Astrocyte (in vitro differentiated cells and primary cell): ENCODE measurements at regions not wholly inside any gene's neighbourhood (a gene's known extent, or its start where the extent isn't known, plus 50 kb on each side); places are given as distances from the start of the nearest gene placed in this dataset.

Experiments
- DNase-seq: peaks from one replicate; pipeline ENCODE4 v3.0.0-alpha.2; 2010; ENCODE audit warnings: low read depth
- FAIRE-seq: peaks from 2 replicates; lab custom pipeline; 2011; peaks lifted over from hg19 to GRCh38; lab: Jason Lieb, UNC
- H2AFZ ChIP-seq: 2 replicates; pipeline ENCODE4 v1.6.0; 2012; ENCODE audit warnings: low read depth, low read length, inconsistent platforms
- H3K27ac ChIP-seq: 2 replicates; pipeline ENCODE4 v1.5.1; 2011; ENCODE audit warnings: low read depth, low read length, inconsistent platforms
- H3K27me3 ChIP-seq: 2 replicates; pipeline ENCODE4 v1.6.0; 2011; ENCODE audit warnings: low read length, inconsistent platforms; ENCODE audit not compliant: insufficient read depth
- H3K36me3 ChIP-seq: 2 replicates; pipeline ENCODE4 v1.5.1; 2011; ENCODE audit warnings: low read length, inconsistent platforms; ENCODE audit not compliant: insufficient read depth
- H3K4me1 ChIP-seq: 2 replicates; pipeline ENCODE4 v1.5.1; 2011; ENCODE audit warnings: low read length, inconsistent platforms; ENCODE audit not compliant: insufficient read depth
- H3K4me2 ChIP-seq: 2 replicates; pipeline ENCODE4 v1.6.0; 2012; ENCODE audit warnings: low read length, inconsistent platforms
- H3K4me3 ChIP-seq: 2 replicates; pipeline ENCODE4 v1.5.1; 2011; ENCODE audit warnings: low read depth, mild to moderate bottlenecking, low read length, inconsistent platforms; ENCODE audit not compliant: insufficient read depth
- H3K79me2 ChIP-seq: 2 replicates; pipeline ENCODE4 v1.6.0; 2012; ENCODE audit warnings: mild to moderate bottlenecking, low read length, inconsistent platforms; ENCODE audit not compliant: insufficient read depth
- H3K9ac ChIP-seq: 2 replicates; pipeline ENCODE4 v1.6.0; 2012; ENCODE audit warnings: mild to moderate bottlenecking, low read length, inconsistent platforms
- H3K9me3 ChIP-seq: 2 replicates; pipeline ENCODE4 v1.5.1; 2012; ENCODE audit warnings: low read depth, mild to moderate bottlenecking, low read length, inconsistent platforms; ENCODE audit not compliant: insufficient read depth
- H4K20me1 ChIP-seq: 2 replicates; pipeline ENCODE4 v1.6.0; 2012; ENCODE audit warnings: low read length, inconsistent platforms; ENCODE audit not compliant: insufficient read depth
- H3K27ac Mint-ChIP-seq: one replicate; pipeline ENCODE4 v1.8.0; 2021; ENCODE audit warnings: mild to moderate bottlenecking, mixed read lengths; ENCODE audit not compliant: unreplicated experiment
- H3K27me3 Mint-ChIP-seq: one replicate; pipeline ENCODE4 v1.8.0; 2021; ENCODE audit warnings: low read depth, mixed read lengths; ENCODE audit not compliant: unreplicated experiment
- H3K36me3 Mint-ChIP-seq: one replicate; pipeline ENCODE4 v1.8.0; 2021; ENCODE audit warnings: low read depth, mixed read lengths; ENCODE audit not compliant: unreplicated experiment
- H3K4me1 Mint-ChIP-seq: one replicate; pipeline ENCODE4 v1.8.0; 2021; ENCODE audit warnings: low read depth, mixed read lengths; ENCODE audit not compliant: unreplicated experiment
- H3K4me3 Mint-ChIP-seq: one replicate; pipeline ENCODE4 v1.8.0; 2021; ENCODE audit warnings: mild to moderate bottlenecking, moderate library complexity, mixed read lengths; ENCODE audit not compliant: unreplicated experiment
- H3K9me3 Mint-ChIP-seq: one replicate; pipeline ENCODE4 v1.8.0; 2021; ENCODE audit warnings: mild to moderate bottlenecking, mixed read lengths; ENCODE audit not compliant: unreplicated experiment
- CTCF ChIP-seq: IDR thresholded peaks from 2 replicates; pipeline ENCODE4 v1.5.1; 2011; ENCODE audit warnings: low read depth, mild to moderate bottlenecking, inconsistent platforms, low read length, moderate library complexity; ENCODE audit not compliant: insufficient read depth
- EZH2 ChIP-seq: IDR thresholded peaks from 2 replicates; pipeline ENCODE4 v1.6.1; 2012; ENCODE audit warnings: mild to moderate bottlenecking, low read length, inconsistent platforms; ENCODE audit not compliant: insufficient read depth

GRCh38 chr5:168159425-168159824 is 132.0 kb upstream of the WWC1 start:
- Mint-ChIP-seq H3K4me1 (peaks cover 8% of the 10 kb centered on the region), H3K27me3 (no peaks in the 10 kb centered on the region), H3K4me3 (no peak overlapping the region), H3K27ac (no peak overlapping the region), H3K36me3 (peaks cover 10% of the 10 kb centered on the region), H3K9me3 (no peaks in the 10 kb centered on the region)
- Histone ChIP-seq H3K4me2 (no peak overlapping the region), H3K79me2 (no peaks in the 10 kb centered on the region), H3K4me1 (no peaks in the 10 kb centered on the region), H3K36me3 (no peaks in the 10 kb centered on the region), H3K27ac (no peak overlapping the region), H3K27me3 (no peaks in the 10 kb centered on the region), H3K9ac (no peak overlapping the region), H3K9me3 (no peaks in the 10 kb centered on the region), H4K20me1 (no peaks in the 10 kb centered on the region), H3K4me3 (no peak overlapping the region), H2AFZ (no peak overlapping the region)
- DNase-seq (no peak), FAIRE-seq (no peak)
- TF ChIP-seq EZH2 = no peak

GRCh38 chr5:168162464-168162863 is 129.0 kb upstream of the WWC1 start:
- Histone ChIP-seq H3K9me3 (no peaks in the 10 kb centered on the region), H3K79me2 (no peaks in the 10 kb centered on the region), H3K36me3 (no peaks in the 10 kb centered on the region), H3K4me1 (no peaks in the 10 kb centered on the region), H3K27ac (no peak overlapping the region), H3K9ac (no peak overlapping the region), H4K20me1 (no peaks in the 10 kb centered on the region), H3K27me3 (no peaks in the 10 kb centered on the region), H3K4me2 (no peak overlapping the region), H2AFZ (no peak overlapping the region), H3K4me3 (no peak overlapping the region)
- peaks cover 10% of the 10 kb centered on the region for H3K36me3 Mint-ChIP-seq
- H3K9me3 Mint-ChIP-seq = no peaks in the 10 kb centered on the region
- no peak for FAIRE-seq
- no peak for DNase-seq
- H3K4me3 Mint-ChIP-seq = no peak overlapping the region
- no peak overlapping the region for H3K27ac Mint-ChIP-seq
- TF ChIP-seq CTCF (no peak), EZH2 (no peak)
- peaks cover 27% of the 10 kb centered on the region for H3K4me1 Mint-ChIP-seq
- H3K27me3 Mint-ChIP-seq = no peaks in the 10 kb centered on the region

- H3K4me3 ChIP-seq = no peak overlapping the region
- H3K4me3 Mint-ChIP-seq = no peak overlapping the region
- H3K9ac ChIP-seq = no peak overlapping the region
- no peaks in the 10 kb centered on the region for H3K27me3 ChIP-seq
- H3K9me3 Mint-ChIP-seq = no peaks in the 10 kb centered on the region
- no peaks in the 10 kb centered on the region for H4K20me1 ChIP-seq
- TF ChIP-seq EZH2 (no peak), CTCF (no peak)
- no peak overlapping the region for H3K27ac Mint-ChIP-seq
- no peaks in the 10 kb centered on the region for H3K79me2 ChIP-seq
- H3K27me3 Mint-ChIP-seq = no peaks in the 10 kb centered on the region
- FAIRE-seq = no peak
- no peaks in the 10 kb centered on the region for H3K4me1 ChIP-seq
- peaks cover 27% of the 10 kb centered on the region for H3K4me1 Mint-ChIP-seq
- H2AFZ ChIP-seq = no peak overlapping the region
- H3K4me2 ChIP-seq = no peak overlapping the region
- H3K36me3 ChIP-seq = no peaks in the 10 kb centered on the region
- H3K27ac ChIP-seq = no peak overlapping the region
- peaks cover 8% of the 10 kb centered on the region for H3K36me3 Mint-ChIP-seq
- no peak for DNase-seq
- no peaks in the 10 kb centered on the region for H3K9me3 ChIP-seq
These were observed 127.5 kb upstream of the WWC1 start for GRCh38 chr5:168163966-168164365.
